HL-60 (cell line): ENCODE measurements at regions not wholly inside any gene's neighbourhood (a gene's known extent, or its start where the extent isn't known, plus 50 kb on each side); places are given as distances from the start of the nearest gene placed in this dataset.
"Not testable (repeated sequence)": the region's sequence is repeated elsewhere in the genome, so short reads cannot be mapped to it uniquely, and the experiment has no call there.

Experiments used
- POLR2AphosphoS5 ChIP-seq: IDR thresholded peaks from 2 replicates; pipeline ENCODE4 v1.6.1; 2012; ENCODE audit warnings: low read depth
- SPI1 ChIP-seq: IDR thresholded peaks from 2 replicates; pipeline ENCODE4 v1.6.1; 2012; ENCODE audit warnings: low read depth, mild to moderate bottlenecking, borderline replicate concordance
- TF ChIP-seq, protein P1 (sequence below): IDR thresholded peaks from one replicate; pipeline ENCODE4 v1.5.1; 2011; ENCODE audit warnings: low read length, control low read depth, inconsistent platforms; ENCODE audit not compliant: insufficient read depth
- TF ChIP-seq, protein P2 (sequence below): IDR thresholded peaks from 2 replicates; pipeline ENCODE4 v1.6.1; 2012; ENCODE audit warnings: low read depth; ENCODE audit not compliant: insufficient replicate concordance

DNA sequence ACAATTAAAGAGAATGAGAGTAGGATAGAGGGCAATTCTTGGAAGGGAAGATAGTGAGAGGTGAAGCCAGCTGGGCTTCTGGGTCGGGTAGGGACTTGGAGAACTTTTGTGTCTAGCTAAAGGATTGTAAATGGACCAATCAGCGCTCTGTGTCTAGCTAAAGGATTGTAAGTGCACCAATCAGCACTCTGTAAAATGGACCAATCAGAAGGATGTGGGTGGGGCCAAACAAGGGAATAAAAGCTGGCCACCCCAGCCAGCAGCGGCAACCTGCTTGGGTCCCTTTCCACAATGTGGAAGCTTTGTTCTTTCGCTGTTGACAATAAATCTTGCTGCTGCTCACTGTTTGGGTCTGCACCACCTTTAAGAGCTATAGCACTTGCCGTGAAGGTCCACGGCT lies 384.0 kb downstream of the AEBP2 start:
- TF ChIP-seq, protein P1, sequence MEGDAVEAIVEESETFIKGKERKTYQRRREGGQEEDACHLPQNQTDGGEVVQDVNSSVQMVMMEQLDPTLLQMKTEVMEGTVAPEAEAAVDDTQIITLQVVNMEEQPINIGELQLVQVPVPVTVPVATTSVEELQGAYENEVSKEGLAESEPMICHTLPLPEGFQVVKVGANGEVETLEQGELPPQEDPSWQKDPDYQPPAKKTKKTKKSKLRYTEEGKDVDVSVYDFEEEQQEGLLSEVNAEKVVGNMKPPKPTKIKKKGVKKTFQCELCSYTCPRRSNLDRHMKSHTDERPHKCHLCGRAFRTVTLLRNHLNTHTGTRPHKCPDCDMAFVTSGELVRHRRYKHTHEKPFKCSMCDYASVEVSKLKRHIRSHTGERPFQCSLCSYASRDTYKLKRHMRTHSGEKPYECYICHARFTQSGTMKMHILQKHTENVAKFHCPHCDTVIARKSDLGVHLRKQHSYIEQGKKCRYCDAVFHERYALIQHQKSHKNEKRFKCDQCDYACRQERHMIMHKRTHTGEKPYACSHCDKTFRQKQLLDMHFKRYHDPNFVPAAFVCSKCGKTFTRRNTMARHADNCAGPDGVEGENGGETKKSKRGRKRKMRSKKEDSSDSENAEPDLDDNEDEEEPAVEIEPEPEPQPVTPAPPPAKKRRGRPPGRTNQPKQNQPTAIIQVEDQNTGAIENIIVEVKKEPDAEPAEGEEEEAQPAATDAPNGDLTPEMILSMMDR = not testable (repeated sequence)
- TF ChIP-seq, protein P2, sequence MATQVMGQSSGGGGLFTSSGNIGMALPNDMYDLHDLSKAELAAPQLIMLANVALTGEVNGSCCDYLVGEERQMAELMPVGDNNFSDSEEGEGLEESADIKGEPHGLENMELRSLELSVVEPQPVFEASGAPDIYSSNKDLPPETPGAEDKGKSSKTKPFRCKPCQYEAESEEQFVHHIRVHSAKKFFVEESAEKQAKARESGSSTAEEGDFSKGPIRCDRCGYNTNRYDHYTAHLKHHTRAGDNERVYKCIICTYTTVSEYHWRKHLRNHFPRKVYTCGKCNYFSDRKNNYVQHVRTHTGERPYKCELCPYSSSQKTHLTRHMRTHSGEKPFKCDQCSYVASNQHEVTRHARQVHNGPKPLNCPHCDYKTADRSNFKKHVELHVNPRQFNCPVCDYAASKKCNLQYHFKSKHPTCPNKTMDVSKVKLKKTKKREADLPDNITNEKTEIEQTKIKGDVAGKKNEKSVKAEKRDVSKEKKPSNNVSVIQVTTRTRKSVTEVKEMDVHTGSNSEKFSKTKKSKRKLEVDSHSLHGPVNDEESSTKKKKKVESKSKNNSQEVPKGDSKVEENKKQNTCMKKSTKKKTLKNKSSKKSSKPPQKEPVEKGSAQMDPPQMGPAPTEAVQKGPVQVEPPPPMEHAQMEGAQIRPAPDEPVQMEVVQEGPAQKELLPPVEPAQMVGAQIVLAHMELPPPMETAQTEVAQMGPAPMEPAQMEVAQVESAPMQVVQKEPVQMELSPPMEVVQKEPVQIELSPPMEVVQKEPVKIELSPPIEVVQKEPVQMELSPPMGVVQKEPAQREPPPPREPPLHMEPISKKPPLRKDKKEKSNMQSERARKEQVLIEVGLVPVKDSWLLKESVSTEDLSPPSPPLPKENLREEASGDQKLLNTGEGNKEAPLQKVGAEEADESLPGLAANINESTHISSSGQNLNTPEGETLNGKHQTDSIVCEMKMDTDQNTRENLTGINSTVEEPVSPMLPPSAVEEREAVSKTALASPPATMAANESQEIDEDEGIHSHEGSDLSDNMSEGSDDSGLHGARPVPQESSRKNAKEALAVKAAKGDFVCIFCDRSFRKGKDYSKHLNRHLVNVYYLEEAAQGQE = not testable (repeated sequence)
- not testable (repeated sequence) for TF ChIP-seq POLR2AphosphoS5, SPI1
